ENCODE measurements at regions not wholly inside any gene's neighbourhood (a gene's known extent, or its start where the extent isn't known, plus 50 kb on each side); places are given as distances from the start of the nearest gene placed in this dataset.

GRCh38 chr3:18066899-18067582 is 324.6 kb upstream of the TBC1D5 start:
- Histone ChIP-seq H3K27ac (no peak overlapping the region), H3K27me3 (no peaks in the 10 kb centered on the region), H3K9ac (ENCODE audit: low read depth in 2 of 2, low read length in 2 of 2) (no peak overlapping the region), H3K4me1 (no peaks in the 10 kb centered on the region), H3K4me3 (no peak overlapping the region), H3K36me3 (no peaks in the 10 kb centered on the region), H3K9me3 (no peaks in the 10 kb centered on the region)
- no peak for TF ChIP-seq CTCF (IDR thresholded peaks at IDR 0.05)
- no peak for DNase-seq
- intact Hi-C loops (cut with DNase I) = no loop called here

GRCh38 chr3:18064586-18064985 is 322.2 kb upstream of the TBC1D5 start:
- H3K9me3 ChIP-seq = no peaks in the 10 kb centered on the region

GRCh38 chr3:18062657-18063025 is 320.2 kb upstream of the TBC1D5 start:
- Histone ChIP-seq H3K36me3 (no peaks in the 10 kb centered on the region), H3K27me3 (no peaks in the 10 kb centered on the region), H3K9me3 (no peaks in the 10 kb centered on the region), H3K4me3 (no peak overlapping the region), H3K27ac (no peak overlapping the region), H3K9ac (ENCODE audit: low read depth in 2 of 2, low read length in 2 of 2) (no peak overlapping the region), H3K4me1 (no peaks in the 10 kb centered on the region)
- intact Hi-C loops (cut with DNase I) = no loop called here
- no peak for TF ChIP-seq CTCF (IDR thresholded peaks at IDR 0.05)
- DNase-seq = no peak

More at GRCh38 chr3:18064586-18064985, 322.2 kb upstream of the TBC1D5 start:
- DNase-seq = no peak
- H3K36me3 ChIP-seq = no peaks in the 10 kb centered on the region
- H3K27me3 ChIP-seq = no peaks in the 10 kb centered on the region
- no peaks in the 10 kb centered on the region for H3K4me1 ChIP-seq
- no peak for TF ChIP-seq CTCF (IDR thresholded peaks at IDR 0.05)
- no peak overlapping the region for H3K9ac ChIP-seq (ENCODE audit: low read depth in 2 of 2, low read length in 2 of 2)
- no peak overlapping the region for H3K27ac ChIP-seq
- H3K4me3 ChIP-seq = no peak overlapping the region
- intact Hi-C loops (cut with DNase I) = no loop called here

GRCh38 chr3:18061737-18062656 is 319.6 kb upstream of the TBC1D5 start:
- Histone ChIP-seq H3K4me1 (no peaks in the 10 kb centered on the region), H3K9me3 (no peaks in the 10 kb centered on the region), H3K27ac (no peak overlapping the region), H3K27me3 (no peaks in the 10 kb centered on the region), H3K36me3 (no peaks in the 10 kb centered on the region), H3K9ac (ENCODE audit: low read depth in 2 of 2, low read length in 2 of 2) (no peak overlapping the region), H3K4me3 (no peak overlapping the region)
- DNase-seq = no peak
- intact Hi-C loops (cut with DNase I) = no loop called here
- no peak for TF ChIP-seq CTCF (IDR thresholded peaks at IDR 0.05)

- TF ChIP-seq CTCF (IDR thresholded peaks at IDR 0.05) = no peak
- intact Hi-C loops (cut with DNase I) = no loop called here
- H3K4me3 ChIP-seq = no peak overlapping the region
- H3K9ac ChIP-seq (ENCODE audit: low read depth in 2 of 2, low read length in 2 of 2) = no peak overlapping the region
- H3K27me3 ChIP-seq = no peaks in the 10 kb centered on the region
- no peaks in the 10 kb centered on the region for H3K36me3 ChIP-seq
- H3K9me3 ChIP-seq = no peaks in the 10 kb centered on the region
- no peaks in the 10 kb centered on the region for H3K4me1 ChIP-seq
- H3K27ac ChIP-seq = no peak overlapping the region
- no peak for DNase-seq
These were observed 316.2 kb upstream of the TBC1D5 start for GRCh38 chr3:18058666-18059065.
